IMR-90 (cell line): ENCODE measurements at regions not wholly inside any gene's neighbourhood (a gene's known extent, or its start where the extent isn't known, plus 50 kb on each side); places are given as distances from the start of the nearest gene placed in this dataset.

Experiments used
- ATAC-seq: fragments of 200-7000 bp; cut with Tn5 transposase; 2 replicates; pipeline ENCODE4 v1.9.1; 2020; ENCODE audit warnings: low read depth, mild to moderate bottlenecking, moderate library complexity
- BruUV-seq: library from RNA; stranded (reverse); fragments of 400-500 nt; replicated peaks from 2 replicates; lab custom pipeline; 2021; lab: Mats Ljungman, UMichigan
- CTCF ChIA-PET: fragments of 300-600 bp; formaldehyde crosslinking; extraction: SDS; loops from one replicate; lab custom pipeline; 2021; ENCODE audit warnings: antibody characterized with exemption; lab: Yijun Ruan, JAX
- POLR2A ChIA-PET: fragments of 300-600 bp; sonication (Branson Sonifier 250); formaldehyde crosslinking; loops from one replicate; lab custom pipeline; 2022; ENCODE audit warnings: antibody characterized with exemption; ENCODE audit not compliant: unreplicated experiment; lab: Charles Lee
- DNase-seq: peaks from one replicate; pipeline ENCODE4 v3.0.0; 2013
- H2AFZ ChIP-seq: replicated peaks from 2 replicates; pipeline ENCODE3; 2013; ENCODE audit warnings: low read length, mild to moderate bottlenecking; ENCODE audit not compliant: poor library complexity
- H2AK5ac ChIP-seq: 2 replicates; pipeline ENCODE4 v1.6.1; 2013; ENCODE audit warnings: low read depth, low read length, inconsistent platforms
- H2AK9ac ChIP-seq: replicated peaks from 2 replicates; pipeline ENCODE3; 2013; ENCODE audit warnings: mild to moderate bottlenecking, low read depth, low read length, moderate library complexity; ENCODE audit not compliant: poor library complexity
- H2BK120ac ChIP-seq: 2 replicates; pipeline ENCODE4 v1.6.1; 2013; ENCODE audit warnings: low read depth, low read length, inconsistent platforms
- H2BK15ac ChIP-seq: 3 replicates; pipeline ENCODE4 v1.6.1; 2013; ENCODE audit warnings: low read depth, low read length, inconsistent platforms
- H2BK20ac ChIP-seq: 2 replicates; pipeline ENCODE4 v1.6.1; 2013; ENCODE audit warnings: low read depth, mild to moderate bottlenecking, inconsistent platforms, low read length, moderate library complexity
- H2BK5ac ChIP-seq: 2 replicates; pipeline ENCODE4 v1.6.1; 2013; ENCODE audit warnings: mild to moderate bottlenecking, low read depth, low read length, inconsistent platforms; ENCODE audit not compliant: poor library complexity, severe bottlenecking
- H3K14ac ChIP-seq: replicated peaks from 2 replicates; pipeline ENCODE4 v1.6.1; 2013; ENCODE audit warnings: low read depth, low read length, inconsistent platforms
- H3K18ac ChIP-seq: 2 replicates; pipeline ENCODE4 v1.6.1; 2013; ENCODE audit warnings: low read depth, low read length, control low read depth
- H3K23ac ChIP-seq: 2 replicates; pipeline ENCODE4 v1.6.1; 2013; ENCODE audit warnings: low read depth, low read length, inconsistent platforms
- H3K27ac ChIP-seq: 2 replicates; pipeline ENCODE4 v1.5.1; 2013; ENCODE audit warnings: mild to moderate bottlenecking, control low read depth, low read length; ENCODE audit not compliant: insufficient read depth
- H3K27me3 ChIP-seq: 2 replicates; pipeline ENCODE4 v1.6.1; 2013; ENCODE audit warnings: low read length; ENCODE audit not compliant: control insufficient read depth, insufficient read depth
- H3K36me3 ChIP-seq: 2 replicates; pipeline ENCODE4 v1.6.1; 2013; ENCODE audit warnings: low read length, mixed read lengths; ENCODE audit not compliant: control insufficient read depth, insufficient read depth
- H3K4ac ChIP-seq: 2 replicates; pipeline ENCODE4 v1.6.1; 2013; ENCODE audit warnings: low read depth, low read length, inconsistent platforms
- H3K4me1 ChIP-seq: 2 replicates; pipeline ENCODE4 v1.6.1; 2013; ENCODE audit warnings: low read length, mixed read lengths; ENCODE audit not compliant: control insufficient read depth, insufficient read depth
- H3K4me2 ChIP-seq: 2 replicates; pipeline ENCODE4 v1.6.1; 2013; ENCODE audit warnings: low read depth, mild to moderate bottlenecking, control low read depth, low read length, moderate library complexity
- H3K4me3 ChIP-seq: 2 replicates; pipeline ENCODE4 v1.5.1; 2013; ENCODE audit warnings: low read depth, mild to moderate bottlenecking, control low read depth, low read length, moderate library complexity; ENCODE audit not compliant: insufficient read depth
- H3K56ac ChIP-seq: 2 replicates; pipeline ENCODE4 v1.6.1; 2013; ENCODE audit warnings: low read length, inconsistent platforms; ENCODE audit not compliant: insufficient read depth; ENCODE audit errors: extremely low read depth
- H3K79me1 ChIP-seq, 2 experiments: 2 replicates each; pipeline ENCODE4 v1.6.1; 2013; ENCODE audit warnings: low read length in 2 of 2, inconsistent platforms in 1 of 2, low read depth in 1 of 2
- H3K9ac ChIP-seq: 2 replicates; pipeline ENCODE4 v1.6.1; 2013; ENCODE audit warnings: low read depth, low read length, control low read depth
- H3K9me1 ChIP-seq: 2 replicates; pipeline ENCODE4 v1.6.1; 2013; ENCODE audit warnings: low read length, inconsistent platforms; ENCODE audit not compliant: insufficient read depth
- H3K9me3 ChIP-seq: 2 replicates; pipeline ENCODE4 v1.6.1; 2013; ENCODE audit warnings: low read length; ENCODE audit not compliant: control insufficient read depth, insufficient read depth
- H4K20me1 ChIP-seq: 2 replicates; pipeline ENCODE4 v1.6.1; 2013; ENCODE audit warnings: low read length, inconsistent platforms; ENCODE audit not compliant: insufficient read depth
- H4K5ac ChIP-seq: 2 replicates; pipeline ENCODE4 v1.6.1; 2013; ENCODE audit warnings: mild to moderate bottlenecking, low read depth, low read length, control low read depth
- H4K8ac ChIP-seq, 2 experiments: 2 replicates each; pipeline ENCODE4 v1.6.1; 2013; ENCODE audit warnings: low read depth in 2 of 2, low read length in 2 of 2, control low read depth in 1 of 2, inconsistent platforms in 1 of 2
- H4K91ac ChIP-seq: 2 replicates; pipeline ENCODE4 v1.6.1; 2013; ENCODE audit warnings: low read depth, low read length, inconsistent platforms; ENCODE audit not compliant: insufficient read depth
- BHLHE40 ChIP-seq: fragments of 150-350 bp; IDR thresholded peaks from 2 replicates; pipeline ENCODE4 v1.6.1; 2016; ENCODE audit warnings: mild to moderate bottlenecking, low read depth, low read length
- CEBPB ChIP-seq: IDR thresholded peaks from 2 replicates; pipeline ENCODE4 v1.6.1; 2012; ENCODE audit warnings: low read depth, low read length, improper control_type of control experiment
- CHD1 ChIP-seq: IDR thresholded peaks from 2 replicates; pipeline ENCODE4 v1.6.1; 2012; ENCODE audit warnings: low read depth, low read length, improper control_type of control experiment
- MAFK ChIP-seq: IDR thresholded peaks from 2 replicates; pipeline ENCODE4 v1.6.1; 2012; ENCODE audit warnings: low read depth, low read length, improper control_type of control experiment
- MAZ ChIP-seq: IDR thresholded peaks from 2 replicates; pipeline ENCODE4 v1.6.1; 2012; ENCODE audit warnings: low read depth, mild to moderate bottlenecking, low read length, improper control_type of control experiment, moderate library complexity, borderline replicate concordance
- NFE2L2 ChIP-seq: fragments of 150-350 bp; IDR thresholded peaks from 2 replicates; pipeline ENCODE4 v1.6.1; 2016; ENCODE audit warnings: low read depth, mild to moderate bottlenecking, low read length
- POLR2A ChIP-seq: IDR thresholded peaks from 2 replicates; pipeline ENCODE4 v1.6.1; 2012; ENCODE audit warnings: mild to moderate bottlenecking, low read depth, low read length
- RAD21 ChIP-seq: IDR thresholded peaks from 2 replicates; pipeline ENCODE4 v1.6.1; 2012; ENCODE audit warnings: low read length, improper control_type of control experiment
- RCOR1 ChIP-seq: IDR thresholded peaks from 2 replicates; pipeline ENCODE4 v1.6.1; 2012; ENCODE audit warnings: mild to moderate bottlenecking, low read length, improper control_type of control experiment; ENCODE audit not compliant: insufficient replicate concordance
- SMC3 ChIP-seq: fragments of 150-350 bp; IDR thresholded peaks from 2 replicates; pipeline ENCODE4 v1.6.1; 2016; ENCODE audit warnings: low read depth, mild to moderate bottlenecking, antibody characterized with exemption, low read length, moderate library complexity
- dilution Hi-C: fragments of 300-500 bp; cut with HindIII; formaldehyde crosslinking; loops from one replicate; pipeline ENCODE4 v1.14.3; 2018; ENCODE audit warnings: low sequenced_read_pairs; ENCODE audit not compliant: unreplicated experiment
- in situ Hi-C: fragments of 300-500 bp; cut with MboI; formaldehyde crosslinking; loops from 3 replicates; pipeline ENCODE4 v1.14.3; 2019; ENCODE audit warnings: low sequenced_read_pairs, inconsistent platforms, mixed read lengths
- intact Hi-C: fragments of 100-400 bp; cut with micrococcal nuclease; formaldehyde crosslinking; loops from 2 replicates; pipeline ENCODE4 v1.10.0; 2022
- TF ChIP-seq, protein P1 (sequence below): fragments of 150-350 bp; IDR thresholded peaks from 2 replicates; pipeline ENCODE4 v1.6.1; 2017; ENCODE audit warnings: mild to moderate bottlenecking, antibody characterized with exemption, low read length, low read depth

DNA sequence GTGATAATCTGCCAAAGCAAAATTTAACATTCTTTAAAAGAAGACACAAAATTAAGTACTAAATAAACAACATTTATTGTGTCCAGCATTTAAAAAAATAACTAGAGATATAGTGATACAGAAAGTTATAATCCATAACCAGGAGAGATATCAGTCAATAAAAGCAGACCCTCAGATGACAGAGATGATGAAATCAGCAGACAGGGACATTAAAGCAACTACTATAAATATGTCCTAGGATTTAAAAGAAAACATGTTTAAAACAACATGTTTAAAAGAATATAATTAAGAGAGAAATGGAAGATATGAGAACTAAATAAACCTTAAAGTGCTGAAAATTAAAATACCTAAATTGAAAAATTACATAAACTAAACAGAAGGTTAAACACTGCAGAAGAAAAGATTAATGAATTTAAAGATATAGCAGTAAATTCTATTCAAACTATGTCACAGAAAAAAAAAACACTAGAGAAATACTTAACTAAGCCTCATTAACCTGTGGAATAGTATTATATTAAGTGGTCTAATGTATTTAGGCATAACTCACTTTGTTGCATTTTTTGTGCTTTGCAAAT lies 261.2 kb upstream of the NR5A2 start:
- no peak overlapping the region for H3K4me2 ChIP-seq
- no peaks in the 10 kb centered on the region for H3K36me3 ChIP-seq
- no peak overlapping the region for H3K27ac ChIP-seq
- BruUV-seq: no TSS peak
- H3K23ac ChIP-seq: no peak overlapping the region
- no peaks in the 10 kb centered on the region for H3K27me3 ChIP-seq
- H2BK20ac ChIP-seq: no peak overlapping the region
- no peaks in the 10 kb centered on the region for H3K79me1 ChIP-seq
- no peak overlapping the region for H3K4ac ChIP-seq
- no peak overlapping the region for H2AFZ ChIP-seq
- no peak overlapping the region for H4K91ac ChIP-seq
- no peaks in the 10 kb centered on the region for H4K20me1 ChIP-seq
- dilution Hi-C loops (no loop called here), in situ Hi-C loops (no loop called here), intact Hi-C loops (no loop called here)
- no peak overlapping the region for H4K8ac ChIP-seq
- no peak overlapping the region for H2BK15ac ChIP-seq
- no peaks in the 10 kb centered on the region for H3K9me1 ChIP-seq
- no peak overlapping the region for H3K9ac ChIP-seq
- peaks cover 2% of the 10 kb centered on the region; the same call in 1 of the 2 replicates for H3K9me3 ChIP-seq
- no peak overlapping the region for H3K56ac ChIP-seq
- H3K18ac ChIP-seq: no peak overlapping the region
- ChIA-PET CTCF (no interaction called here), POLR2A (no interaction called here)
- no peak for DNase-seq
- no peak overlapping the region for H2BK120ac ChIP-seq
- TF ChIP-seq, protein P1, sequence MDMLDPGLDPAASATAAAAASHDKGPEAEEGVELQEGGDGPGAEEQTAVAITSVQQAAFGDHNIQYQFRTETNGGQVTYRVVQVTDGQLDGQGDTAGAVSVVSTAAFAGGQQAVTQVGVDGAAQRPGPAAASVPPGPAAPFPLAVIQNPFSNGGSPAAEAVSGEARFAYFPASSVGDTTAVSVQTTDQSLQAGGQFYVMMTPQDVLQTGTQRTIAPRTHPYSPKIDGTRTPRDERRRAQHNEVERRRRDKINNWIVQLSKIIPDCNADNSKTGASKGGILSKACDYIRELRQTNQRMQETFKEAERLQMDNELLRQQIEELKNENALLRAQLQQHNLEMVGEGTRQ: no peak
- no peak for TF ChIP-seq RCOR1
- no peak for TF ChIP-seq SMC3
- no peak for TF ChIP-seq MAZ
- TF ChIP-seq CEBPB: no peak
- no peak for TF ChIP-seq BHLHE40
- TF ChIP-seq POLR2A: no peak
- TF ChIP-seq MAFK: no peak
- no peak for TF ChIP-seq RAD21
- no peak for TF ChIP-seq CHD1
- no peak for TF ChIP-seq NFE2L2
- H2BK5ac ChIP-seq: no peak overlapping the region
- H3K4me1 ChIP-seq: no peaks in the 10 kb centered on the region
- no peak for ATAC-seq
- no peak overlapping the region for H2AK9ac ChIP-seq
- H2AK5ac ChIP-seq: no peak overlapping the region
- no peak overlapping the region for H4K5ac ChIP-seq
- no peak overlapping the region for H3K14ac ChIP-seq
- H3K4me3 ChIP-seq: no peak overlapping the region
